Keratinocyte (primary cell): ENCODE measurements at regions not wholly inside any gene's neighbourhood (a gene's known extent, or its start where the extent isn't known, plus 50 kb on each side); places are given as distances from the start of the nearest gene placed in this dataset.

Source experiments
- CTCF ChIP-seq, 3 experiments: IDR thresholded peaks in 1 of 3; conservative IDR thresholded peaks in 1 of 3; optimal IDR thresholded peaks in 1 of 3; 2 replicates in 2 of 3; 3 replicates in 1 of 3; pipeline versions ENCODE3 to v1.5.1; 2011; ENCODE audit warnings: low read length in 3 of 3, mild to moderate bottlenecking in 3 of 3, moderate library complexity in 2 of 3, control low read depth in 1 of 3, inconsistent platforms in 1 of 3; ENCODE audit not compliant: insufficient read depth in 2 of 3; ENCODE audit errors: extremely low read depth in 1 of 3
- EZH2 ChIP-seq: IDR thresholded peaks from one replicate; pipeline ENCODE4 v1.6.1; 2012; ENCODE audit warnings: inconsistent platforms, mild to moderate bottlenecking, low read length, moderate library complexity

GRCh38 chr7:15832996-15833395, 146.5 kb upstream of the MEOX2 start:
- no peak for TF ChIP-seq CTCF (optimal IDR thresholded peaks at IDR 0.05 in 1 of 3, IDR thresholded peaks at IDR 0.05 in 1 of 3, conservative IDR thresholded peaks at IDR 0.05 in 1 of 3; ENCODE audit: extremely low read depth in 1 of 3, insufficient read depth in 2 of 3, low read length in 3 of 3)
- no peak for TF ChIP-seq EZH2
